SK-N-SH (cell line): ENCODE measurements at regions not wholly inside any gene's neighbourhood (a gene's known extent, or its start where the extent isn't known, plus 50 kb on each side); places are given as distances from the start of the nearest gene placed in this dataset.

Experiments
- CTCF ChIA-PET: fragments of 300-600, 350-600 bp; formaldehyde crosslinking; extraction: SDS; loops from one replicate; lab custom pipeline; 2021; lab: Yijun Ruan, JAX
- POLR2A ChIA-PET: fragments of 350-600 bp; sonication (Branson Sonifier 250); formaldehyde crosslinking; extraction: SDS; loops from one replicate; lab custom pipeline; 2020; ENCODE audit warnings: antibody characterized with exemption, inconsistent platforms; lab: Yijun Ruan, JAX
- DNase-seq: peaks from one replicate; pipeline ENCODE4 v3.0.0; 2012
- H2AFZ ChIP-seq: fragments of 200-600 bp; sonication (generic); 2 replicates; pipeline ENCODE4 v1.8.1; 2016; ENCODE audit warnings: antibody characterized with exemption, mild to moderate bottlenecking, low read depth
- H3F3A ChIP-seq: fragments of 200-600 bp; sonication (generic); replicated peaks from 2 replicates; pipeline ENCODE3; 2016; ENCODE audit warnings: antibody characterized with exemption, mild to moderate bottlenecking; ENCODE audit not compliant: insufficient read depth
- H3K27ac ChIP-seq, 2 experiments: fragments of 200-500 bp in 1 of 2; fragments of 200-600 bp in 1 of 2; sonication (Bioruptor generic) in 1 of 2; sonication (generic), shearing (Covaris generic) in 1 of 2; 2 replicates each; pipeline versions ENCODE4 v1.5.1 to v1.6.1; 2014 to 2016; ENCODE audit warnings: low read depth in 2 of 2, inconsistent platforms in 1 of 2, low read length in 1 of 2, mild to moderate bottlenecking in 1 of 2, mixed read lengths in 1 of 2
- H3K27me3 ChIP-seq: fragments of 200-600 bp; sonication (generic), shearing (Covaris generic); 2 replicates; pipeline ENCODE4 v1.6.1; 2016; ENCODE audit warnings: mixed run types; ENCODE audit not compliant: insufficient read depth
- H3K36me3 ChIP-seq, 2 experiments: fragments of 200-500 bp in 1 of 2; fragments of 200-600 bp in 1 of 2; sonication (Bioruptor generic) in 1 of 2; sonication (generic) in 1 of 2; replicated peaks in 1 of 2; 2 replicates each; pipeline versions ENCODE3 to v1.5.1; 2014 to 2016; ENCODE audit warnings: low read length in 1 of 2, mild to moderate bottlenecking in 1 of 2; ENCODE audit not compliant: insufficient read depth in 2 of 2, control insufficient read depth in 1 of 2
- H3K4me1 ChIP-seq, 2 experiments: fragments of 200-500 bp in 1 of 2; fragments of 200-600 bp in 1 of 2; sonication (Bioruptor generic) in 1 of 2; sonication (generic), shearing (Covaris generic) in 1 of 2; 2 replicates each; pipeline versions ENCODE4 v1.5.1 to v1.6.1; 2014 to 2016; ENCODE audit warnings: low read depth in 1 of 2, low read length in 1 of 2, mixed run types in 1 of 2; ENCODE audit not compliant: insufficient read depth in 2 of 2, control insufficient read depth in 1 of 2
- H3K4me2 ChIP-seq: fragments of 200-600 bp; sonication (generic), shearing (Covaris generic); 2 replicates; pipeline ENCODE4 v1.6.1; 2017; ENCODE audit warnings: mixed run types
- H3K4me3 ChIP-seq, 2 experiments: fragments of 200-500 bp in 1 of 2; fragments of 200-600 bp in 1 of 2; sonication (Bioruptor generic) in 1 of 2; sonication (generic), shearing (Covaris generic) in 1 of 2; 2 replicates each; pipeline versions ENCODE4 v1.5.1 to v1.8.1; 2014 to 2016; ENCODE audit warnings: low read depth in 2 of 2, inconsistent platforms in 1 of 2, low read length in 1 of 2, mild to moderate bottlenecking in 1 of 2, mixed read lengths in 1 of 2, moderate library complexity in 1 of 2
- H3K79me2 ChIP-seq: fragments of 200-600 bp; sonication (generic); 2 replicates; pipeline ENCODE4 v1.8.1; 2017; ENCODE audit warnings: mild to moderate bottlenecking; ENCODE audit not compliant: insufficient read depth
- H3K9ac ChIP-seq: fragments of 200-600 bp; sonication (generic); 2 replicates; pipeline ENCODE4 v1.6.1; 2017; ENCODE audit warnings: mixed run types
- H3K9me2 ChIP-seq: fragments of 200-600 bp; sonication (generic); 2 replicates; pipeline ENCODE4 v1.6.1; 2017; ENCODE audit warnings: mixed run types
- H3K9me3 ChIP-seq: fragments of 200-600 bp; sonication (generic); 2 replicates; pipeline ENCODE4 v1.6.1; 2017; ENCODE audit warnings: mixed run types, mild to moderate bottlenecking, moderate library complexity
- H4K20me1 ChIP-seq: fragments of 200-600 bp; sonication (generic); 2 replicates; pipeline ENCODE4 v1.6.1; 2017; ENCODE audit warnings: mild to moderate bottlenecking, mixed run types; ENCODE audit not compliant: insufficient read depth
- EP300 ChIP-seq, 2 experiments: IDR thresholded peaks; 2 replicates each; pipeline versions ENCODE4 v1.4.0 to v1.6.1; 2012; ENCODE audit warnings: borderline replicate concordance in 1 of 2, low read depth in 1 of 2, low read length in 1 of 2
- FOXM1 ChIP-seq: IDR thresholded peaks from 2 replicates; pipeline ENCODE4 v1.4.0; 2012; ENCODE audit warnings: low read depth, mild to moderate bottlenecking
- GABPA ChIP-seq: IDR thresholded peaks from 2 replicates; pipeline ENCODE4 v1.4.0; 2012; ENCODE audit warnings: low read depth, mild to moderate bottlenecking
- GATA2 ChIP-seq: sonication (generic); formaldehyde crosslinking; IDR thresholded peaks from 2 replicates; pipeline ENCODE4 v1.5.0; 2020; ENCODE audit warnings: mild to moderate bottlenecking, missing genetic modification reagents
- MEF2A ChIP-seq: IDR thresholded peaks from 2 replicates; pipeline ENCODE4 v1.4.0; 2012; ENCODE audit warnings: low read depth, borderline replicate concordance
- MXI1 ChIP-seq: IDR thresholded peaks from 2 replicates; pipeline ENCODE4 v1.6.1; 2012; ENCODE audit warnings: mild to moderate bottlenecking, low read depth, low read length, improper control_type of control experiment
- RCOR1 ChIP-seq: fragments of 150-350 bp; IDR thresholded peaks from 2 replicates; pipeline ENCODE4 v1.6.1; 2017; ENCODE audit warnings: antibody characterized with exemption, low read length
- SIN3A ChIP-seq: IDR thresholded peaks from 2 replicates; pipeline ENCODE4 v1.6.1; 2012; ENCODE audit warnings: low read depth, mild to moderate bottlenecking, low read length, moderate library complexity, borderline replicate concordance
- TAF1 ChIP-seq: IDR thresholded peaks from 2 replicates; pipeline ENCODE4 v1.6.1; 2012; ENCODE audit warnings: low read depth, mild to moderate bottlenecking, low read length, moderate library complexity, borderline replicate concordance
- TEAD4 ChIP-seq: IDR thresholded peaks from 2 replicates; pipeline ENCODE4 v1.4.0; 2012; ENCODE audit warnings: mild to moderate bottlenecking, borderline replicate concordance; ENCODE audit not compliant: insufficient read depth
- WGBS: methylation state at CpG from one replicate; pipeline ENCODE4 v1.1.6; 2017; ENCODE audit warnings: low lambda C conversion rate; 5-methylcytosine and 5-hydroxymethylcytosine counted together
- TF ChIP-seq, protein P1 (sequence below): IDR thresholded peaks from 2 replicates; pipeline ENCODE4 v1.4.0; 2012; ENCODE audit warnings: low read depth, borderline replicate concordance
- TF ChIP-seq, protein P2 (sequence below): fragments of 200-600 bp; sonication (generic); IDR thresholded peaks from 2 replicates; pipeline ENCODE4 v1.6.1; 2017; ENCODE audit warnings: antibody characterized with exemption, mild to moderate bottlenecking, moderate library complexity
- TF ChIP-seq, protein P3 (sequence below): IDR thresholded peaks from 2 replicates; pipeline ENCODE4 v1.4.0; 2012; ENCODE audit warnings: low read depth, borderline replicate concordance
- TF ChIP-seq, protein P4 (sequence below): IDR thresholded peaks from 2 replicates; pipeline ENCODE4 v1.6.1; 2012; ENCODE audit warnings: mild to moderate bottlenecking, low read depth, low read length, moderate library complexity
- TF ChIP-seq, protein P5 (sequence below): fragments of 150-350 bp; IDR thresholded peaks from 2 replicates; pipeline ENCODE4 v1.6.1; 2016; ENCODE audit warnings: mild to moderate bottlenecking, low read depth, low read length

DNA sequence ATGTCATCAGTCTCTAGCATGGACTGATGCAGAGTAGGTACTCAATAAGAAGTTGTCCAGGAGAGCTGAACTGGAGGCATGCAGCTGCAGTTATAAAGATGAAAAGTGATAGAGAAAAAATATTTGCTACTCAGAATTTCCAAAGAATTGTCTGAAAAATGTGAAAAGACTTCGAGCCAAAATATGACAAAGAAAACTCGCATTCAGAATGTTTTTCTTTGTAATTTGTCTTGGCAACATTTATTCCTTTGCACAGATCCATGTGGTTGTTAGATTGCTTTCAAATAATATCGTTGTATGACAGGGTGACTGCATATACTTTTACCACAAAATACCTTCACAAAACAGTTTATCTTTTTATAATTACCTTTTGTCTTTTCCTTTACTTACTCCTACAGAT is 128.0 kb upstream of the SLC4A4 start (continued):
- TF ChIP-seq EP300 (IDR thresholded peaks at IDR 0.05; ENCODE audit: borderline replicate concordance in 1 of 2, low read depth in 1 of 2, low read length in 1 of 2), result no peak
- no peak for TF ChIP-seq RCOR1

DNA sequence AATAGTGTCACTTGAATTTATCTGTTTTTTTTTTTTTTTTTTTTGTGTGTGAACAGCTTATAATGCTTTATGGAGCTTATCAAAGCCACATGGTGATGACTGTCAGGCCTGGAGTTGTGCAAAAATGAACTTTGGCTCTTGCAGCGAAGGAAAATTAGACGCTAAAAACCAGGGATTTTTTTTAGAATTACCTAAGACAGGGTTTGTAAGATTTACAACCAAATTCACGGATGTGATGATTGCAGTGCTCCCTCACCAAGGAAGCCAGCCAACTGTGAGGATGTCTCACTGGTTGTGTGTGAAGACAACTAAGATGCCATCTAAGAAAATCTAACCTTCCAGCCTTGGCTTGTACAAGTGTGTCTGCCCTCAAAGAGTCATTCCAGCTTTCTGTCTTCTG is 127.1 kb upstream of the SLC4A4 start:
- ChIA-PET CTCF (interaction anchor here (0.7 kb wide), 1 partner anchor 27 kb away, joined by 3 read pairs; no protein-coding TSS in a partner anchor), POLR2A (no interaction called here)
- peaks cover 22% of the 10 kb centered on the region; the same call in 1 of the 2 replicates for H3K27me3 ChIP-seq
- WGBS, result 48% methylated on average over 3 of the region's 3 CpGs
- H2AFZ ChIP-seq, result no peak overlapping the region
- no peaks in the 10 kb centered on the region for H3K79me2 ChIP-seq
- no peaks in the 10 kb centered on the region for H3F3A ChIP-seq
- no peak overlapping the region for H3K27ac ChIP-seq
- H3K9ac ChIP-seq, result no peak overlapping the region
- no peaks in the 10 kb centered on the region for H4K20me1 ChIP-seq
- no peaks in the 10 kb centered on the region for H3K9me3 ChIP-seq
- H3K9me2 ChIP-seq, result no peaks in the 10 kb centered on the region
- H3K4me3 ChIP-seq, result no peak overlapping the region
- TF ChIP-seq, protein P1, sequence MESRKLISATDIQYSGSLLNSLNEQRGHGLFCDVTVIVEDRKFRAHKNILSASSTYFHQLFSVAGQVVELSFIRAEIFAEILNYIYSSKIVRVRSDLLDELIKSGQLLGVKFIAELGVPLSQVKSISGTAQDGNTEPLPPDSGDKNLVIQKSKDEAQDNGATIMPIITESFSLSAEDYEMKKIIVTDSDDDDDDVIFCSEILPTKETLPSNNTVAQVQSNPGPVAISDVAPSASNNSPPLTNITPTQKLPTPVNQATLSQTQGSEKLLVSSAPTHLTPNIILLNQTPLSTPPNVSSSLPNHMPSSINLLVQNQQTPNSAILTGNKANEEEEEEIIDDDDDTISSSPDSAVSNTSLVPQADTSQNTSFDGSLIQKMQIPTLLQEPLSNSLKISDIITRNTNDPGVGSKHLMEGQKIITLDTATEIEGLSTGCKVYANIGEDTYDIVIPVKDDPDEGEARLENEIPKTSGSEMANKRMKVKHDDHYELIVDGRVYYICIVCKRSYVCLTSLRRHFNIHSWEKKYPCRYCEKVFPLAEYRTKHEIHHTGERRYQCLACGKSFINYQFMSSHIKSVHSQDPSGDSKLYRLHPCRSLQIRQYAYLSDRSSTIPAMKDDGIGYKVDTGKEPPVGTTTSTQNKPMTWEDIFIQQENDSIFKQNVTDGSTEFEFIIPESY, result no peak
- TF ChIP-seq, protein P2, sequence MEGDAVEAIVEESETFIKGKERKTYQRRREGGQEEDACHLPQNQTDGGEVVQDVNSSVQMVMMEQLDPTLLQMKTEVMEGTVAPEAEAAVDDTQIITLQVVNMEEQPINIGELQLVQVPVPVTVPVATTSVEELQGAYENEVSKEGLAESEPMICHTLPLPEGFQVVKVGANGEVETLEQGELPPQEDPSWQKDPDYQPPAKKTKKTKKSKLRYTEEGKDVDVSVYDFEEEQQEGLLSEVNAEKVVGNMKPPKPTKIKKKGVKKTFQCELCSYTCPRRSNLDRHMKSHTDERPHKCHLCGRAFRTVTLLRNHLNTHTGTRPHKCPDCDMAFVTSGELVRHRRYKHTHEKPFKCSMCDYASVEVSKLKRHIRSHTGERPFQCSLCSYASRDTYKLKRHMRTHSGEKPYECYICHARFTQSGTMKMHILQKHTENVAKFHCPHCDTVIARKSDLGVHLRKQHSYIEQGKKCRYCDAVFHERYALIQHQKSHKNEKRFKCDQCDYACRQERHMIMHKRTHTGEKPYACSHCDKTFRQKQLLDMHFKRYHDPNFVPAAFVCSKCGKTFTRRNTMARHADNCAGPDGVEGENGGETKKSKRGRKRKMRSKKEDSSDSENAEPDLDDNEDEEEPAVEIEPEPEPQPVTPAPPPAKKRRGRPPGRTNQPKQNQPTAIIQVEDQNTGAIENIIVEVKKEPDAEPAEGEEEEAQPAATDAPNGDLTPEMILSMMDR, result no peak
- no peak for TF ChIP-seq TAF1
- TF ChIP-seq, protein P3, sequence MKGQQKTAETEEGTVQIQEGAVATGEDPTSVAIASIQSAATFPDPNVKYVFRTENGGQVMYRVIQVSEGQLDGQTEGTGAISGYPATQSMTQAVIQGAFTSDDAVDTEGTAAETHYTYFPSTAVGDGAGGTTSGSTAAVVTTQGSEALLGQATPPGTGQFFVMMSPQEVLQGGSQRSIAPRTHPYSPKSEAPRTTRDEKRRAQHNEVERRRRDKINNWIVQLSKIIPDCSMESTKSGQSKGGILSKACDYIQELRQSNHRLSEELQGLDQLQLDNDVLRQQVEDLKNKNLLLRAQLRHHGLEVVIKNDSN, result no peak
- TF ChIP-seq, protein P4, sequence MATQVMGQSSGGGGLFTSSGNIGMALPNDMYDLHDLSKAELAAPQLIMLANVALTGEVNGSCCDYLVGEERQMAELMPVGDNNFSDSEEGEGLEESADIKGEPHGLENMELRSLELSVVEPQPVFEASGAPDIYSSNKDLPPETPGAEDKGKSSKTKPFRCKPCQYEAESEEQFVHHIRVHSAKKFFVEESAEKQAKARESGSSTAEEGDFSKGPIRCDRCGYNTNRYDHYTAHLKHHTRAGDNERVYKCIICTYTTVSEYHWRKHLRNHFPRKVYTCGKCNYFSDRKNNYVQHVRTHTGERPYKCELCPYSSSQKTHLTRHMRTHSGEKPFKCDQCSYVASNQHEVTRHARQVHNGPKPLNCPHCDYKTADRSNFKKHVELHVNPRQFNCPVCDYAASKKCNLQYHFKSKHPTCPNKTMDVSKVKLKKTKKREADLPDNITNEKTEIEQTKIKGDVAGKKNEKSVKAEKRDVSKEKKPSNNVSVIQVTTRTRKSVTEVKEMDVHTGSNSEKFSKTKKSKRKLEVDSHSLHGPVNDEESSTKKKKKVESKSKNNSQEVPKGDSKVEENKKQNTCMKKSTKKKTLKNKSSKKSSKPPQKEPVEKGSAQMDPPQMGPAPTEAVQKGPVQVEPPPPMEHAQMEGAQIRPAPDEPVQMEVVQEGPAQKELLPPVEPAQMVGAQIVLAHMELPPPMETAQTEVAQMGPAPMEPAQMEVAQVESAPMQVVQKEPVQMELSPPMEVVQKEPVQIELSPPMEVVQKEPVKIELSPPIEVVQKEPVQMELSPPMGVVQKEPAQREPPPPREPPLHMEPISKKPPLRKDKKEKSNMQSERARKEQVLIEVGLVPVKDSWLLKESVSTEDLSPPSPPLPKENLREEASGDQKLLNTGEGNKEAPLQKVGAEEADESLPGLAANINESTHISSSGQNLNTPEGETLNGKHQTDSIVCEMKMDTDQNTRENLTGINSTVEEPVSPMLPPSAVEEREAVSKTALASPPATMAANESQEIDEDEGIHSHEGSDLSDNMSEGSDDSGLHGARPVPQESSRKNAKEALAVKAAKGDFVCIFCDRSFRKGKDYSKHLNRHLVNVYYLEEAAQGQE, result no peak
- TF ChIP-seq, protein P5, sequence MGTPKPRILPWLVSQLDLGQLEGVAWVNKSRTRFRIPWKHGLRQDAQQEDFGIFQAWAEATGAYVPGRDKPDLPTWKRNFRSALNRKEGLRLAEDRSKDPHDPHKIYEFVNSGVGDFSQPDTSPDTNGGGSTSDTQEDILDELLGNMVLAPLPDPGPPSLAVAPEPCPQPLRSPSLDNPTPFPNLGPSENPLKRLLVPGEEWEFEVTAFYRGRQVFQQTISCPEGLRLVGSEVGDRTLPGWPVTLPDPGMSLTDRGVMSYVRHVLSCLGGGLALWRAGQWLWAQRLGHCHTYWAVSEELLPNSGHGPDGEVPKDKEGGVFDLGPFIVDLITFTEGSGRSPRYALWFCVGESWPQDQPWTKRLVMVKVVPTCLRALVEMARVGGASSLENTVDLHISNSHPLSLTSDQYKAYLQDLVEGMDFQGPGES, result no peak
- no peak for TF ChIP-seq TEAD4
- no peak for TF ChIP-seq EP300 (IDR thresholded peaks at IDR 0.05; ENCODE audit: borderline replicate concordance in 1 of 2, low read depth in 1 of 2, low read length in 1 of 2)
- no peak for TF ChIP-seq GATA2
- no peak for TF ChIP-seq MEF2A
- no peak for TF ChIP-seq GABPA
- no peak for TF ChIP-seq MXI1
- no peak for TF ChIP-seq FOXM1
- TF ChIP-seq SIN3A, result no peak
- no peak for DNase-seq
- H3K36me3 ChIP-seq, result no peaks in the 10 kb centered on the region
- H3K4me1 ChIP-seq, result no peaks in the 10 kb centered on the region
- no peak overlapping the region for H3K4me2 ChIP-seq
